Posterior vena cava (tissue), 2 donors: ENCODE measurements at regions not wholly inside any gene's neighbourhood (a gene's known extent, or its start where the extent isn't known, plus 50 kb on each side); places are given as distances from the start of the nearest gene placed in this dataset.

Experiments
- DNase-seq: peaks from one replicate; pipeline ENCODE4 v3.0.0-alpha.2; 2020; ENCODE audit warnings: low spot score
- intact Hi-C, 2 donors: fragments of 100-400 bp; cut with DNase I; formaldehyde crosslinking; loops; one replicate each; pipeline versions ENCODE4 v1.14.1 to v1.14.2; 2022 to 2023
- donor health status: DM: yes; HTN: yes; CAD: no.
- donor health status: DM: yes; HTN: yes; CAD: no.

GRCh38 chr16:64493709-64494108 lies 628.2 kb downstream of the CDH11 start:
- no peak for DNase-seq
- intact Hi-C loops: no loop called here

GRCh38 chr16:64489449-64489848 lies 632.4 kb downstream of the CDH11 start:
- intact Hi-C loops: no loop called here
- DNase-seq: no peak

GRCh38 chr16:64486561-64486960 lies 635.3 kb downstream of the CDH11 start:
- intact Hi-C loops: no loop called here
- DNase-seq: no peak

DNA sequence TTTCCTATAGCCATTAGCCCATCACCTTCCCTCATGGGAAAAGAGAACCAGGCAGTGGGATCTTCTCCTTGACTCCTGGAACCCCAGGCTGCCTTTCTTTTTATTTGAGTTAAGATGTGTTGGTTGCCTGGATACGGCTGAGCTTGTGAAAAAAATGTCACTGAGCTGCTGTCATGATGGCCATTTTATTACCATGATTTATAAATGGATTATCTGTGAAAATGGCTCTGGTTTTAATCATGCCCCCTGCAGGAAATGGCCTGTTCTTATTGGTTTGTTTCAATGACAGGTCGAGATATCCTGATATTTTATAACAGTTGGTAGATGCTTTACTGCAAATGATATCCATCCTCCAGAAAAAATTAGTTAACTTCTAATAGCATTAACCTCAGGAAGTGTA lies 640.4 kb downstream of the CDH11 start:
- intact Hi-C loops: no loop called here

GRCh38 chr16:64478252-64478906 lies 643.5 kb downstream of the CDH11 start:
- intact Hi-C loops: no loop called here
- DNase-seq: no peak

More for the DNA sequence above, 640.4 kb downstream of the CDH11 start:
- DNase-seq: no peak

DNA sequence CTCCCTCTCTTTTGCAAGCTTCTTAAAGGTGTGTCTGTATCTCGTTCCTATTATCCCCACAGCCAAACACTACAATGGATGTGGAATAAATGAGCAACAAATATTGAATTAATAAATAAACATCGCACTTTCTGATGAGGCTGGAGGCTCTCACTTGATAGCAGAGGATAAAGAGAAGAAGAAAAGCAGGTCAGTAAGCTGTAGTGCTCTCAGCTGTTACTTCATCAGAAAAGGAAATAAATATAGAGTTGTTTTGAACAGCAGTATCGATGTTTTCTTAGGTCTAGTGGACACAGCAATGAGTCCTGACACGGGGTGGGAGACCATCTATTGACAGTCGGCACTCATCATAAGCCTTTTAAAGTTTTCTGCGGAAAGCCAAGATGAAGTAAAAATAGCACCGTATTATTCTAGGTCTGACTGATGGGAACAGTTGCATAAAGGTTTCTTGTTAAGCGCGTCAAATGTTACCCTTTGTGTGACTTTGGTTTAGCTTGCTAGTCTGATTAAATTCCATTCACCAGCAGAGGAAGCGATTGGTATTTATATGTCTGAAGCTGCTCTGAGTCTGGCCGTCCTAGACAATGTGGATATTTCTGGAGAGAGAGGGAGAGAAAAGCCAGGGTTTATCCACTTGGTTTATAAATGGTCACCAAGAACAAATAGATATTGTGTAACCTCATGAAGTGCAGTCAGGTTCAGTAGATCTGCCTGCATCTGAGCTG lies 646.1 kb downstream of the CDH11 start:
- DNase-seq: no peak
- intact Hi-C loops: no loop called here

GRCh38 chr16:64470916-64471315 lies 650.9 kb downstream of the CDH11 start:
- intact Hi-C loops: no loop called here
- DNase-seq: no peak

DNA sequence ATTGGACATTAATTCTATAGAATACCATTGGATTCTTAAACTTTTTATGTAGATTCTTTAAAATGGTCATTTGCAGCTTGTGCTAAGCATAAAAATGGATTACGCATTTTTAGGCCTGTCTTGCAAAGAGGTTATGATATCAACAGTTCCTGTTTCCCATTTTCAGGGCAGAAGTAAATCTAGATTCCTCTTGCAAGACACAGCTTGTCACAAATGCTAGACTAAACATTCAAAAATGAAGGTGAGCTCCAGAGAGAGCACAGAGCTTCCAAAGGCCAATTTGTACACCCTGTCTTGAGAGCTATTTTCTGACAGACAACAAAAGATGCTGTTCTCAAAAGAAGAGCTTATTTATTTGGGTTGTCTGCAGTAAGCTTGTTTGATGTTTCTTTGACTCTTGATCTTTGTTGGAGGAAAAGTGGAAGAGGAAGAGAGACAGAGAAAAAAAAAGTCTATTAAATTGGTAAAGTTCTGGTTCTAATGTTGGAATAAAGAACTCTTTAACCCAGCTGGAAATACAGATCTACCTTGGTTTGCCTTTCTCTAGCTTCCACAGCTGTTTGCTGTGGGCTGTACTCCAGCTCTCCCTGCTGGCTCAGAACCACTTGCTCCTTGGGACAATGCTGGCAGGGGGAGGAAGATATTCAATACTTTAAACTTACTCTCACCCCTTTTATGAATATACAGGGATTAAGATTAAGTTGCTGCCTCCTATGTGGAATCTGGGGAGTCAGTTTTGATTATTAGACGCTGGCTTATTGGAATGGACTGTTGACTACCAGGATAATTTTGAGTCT lies 651.8 kb downstream of the CDH11 start:
- no peak for DNase-seq
- intact Hi-C loops: no loop called here

GRCh38 chr16:64469351-64469750 lies 652.5 kb downstream of the CDH11 start:
- intact Hi-C loops: no loop called here
- DNase-seq: no peak

GRCh38 chr16:64468515-64469090 lies 653.3 kb downstream of the CDH11 start:
- intact Hi-C loops: no loop called here

DNA sequence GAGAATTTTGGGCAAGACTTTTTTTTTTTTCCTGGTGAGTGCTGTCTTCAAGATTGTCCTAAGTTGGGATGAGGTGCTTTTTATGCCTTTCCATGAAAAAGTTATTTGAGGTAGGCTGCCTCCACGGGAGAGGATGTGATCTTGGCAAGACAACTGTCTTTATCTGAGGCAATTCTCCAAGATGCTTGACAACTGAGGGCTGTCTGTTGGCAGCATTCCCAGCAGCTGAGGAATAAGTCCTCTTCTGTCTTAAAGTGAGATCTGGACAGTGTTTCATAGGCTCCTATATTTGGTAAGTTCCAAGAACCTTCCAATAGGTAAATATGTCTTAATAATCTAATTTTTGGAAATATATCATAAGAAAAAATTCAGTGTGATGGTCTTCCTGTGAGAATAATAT lies 662.0 kb downstream of the CDH11 start:
- DNase-seq: no peak
- intact Hi-C loops: no loop called here

More at GRCh38 chr16:64468515-64469090, 653.3 kb downstream of the CDH11 start:
- no peak for DNase-seq

GRCh38 chr16:64459402-64459801 lies 662.5 kb downstream of the CDH11 start:
- no peak for DNase-seq

DNA sequence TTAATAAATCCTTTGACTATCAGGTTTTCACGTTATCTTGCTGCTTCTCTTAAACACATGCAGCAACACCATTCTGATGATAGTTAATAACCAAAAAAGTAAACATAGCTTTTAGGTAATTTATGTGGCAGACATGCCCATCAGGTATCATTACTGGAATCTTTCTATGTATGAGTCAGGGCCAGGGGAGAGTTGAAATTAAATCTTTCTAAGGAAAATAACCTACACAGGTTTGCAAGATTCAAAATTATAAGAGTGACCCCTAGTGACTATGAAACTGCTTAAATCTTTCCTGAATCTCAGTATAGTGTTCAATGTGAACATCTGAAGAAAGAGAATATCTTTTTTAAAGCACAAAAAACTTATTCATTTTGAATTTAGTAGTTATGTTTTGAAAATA lies 666.6 kb downstream of the CDH11 start:
- DNase-seq: no peak
- intact Hi-C loops: no loop called here

More at GRCh38 chr16:64459402-64459801, 662.5 kb downstream of the CDH11 start:
- intact Hi-C loops: no loop called here

- intact Hi-C loops: no loop called here
- no peak for DNase-seq
Observed at GRCh38 chr16:64453646-64454045, 668.2 kb downstream of the CDH11 start.

- intact Hi-C loops: no loop called here
- DNase-seq: no peak
Observed at GRCh38 chr16:64452446-64452845, 669.4 kb downstream of the CDH11 start.

DNA sequence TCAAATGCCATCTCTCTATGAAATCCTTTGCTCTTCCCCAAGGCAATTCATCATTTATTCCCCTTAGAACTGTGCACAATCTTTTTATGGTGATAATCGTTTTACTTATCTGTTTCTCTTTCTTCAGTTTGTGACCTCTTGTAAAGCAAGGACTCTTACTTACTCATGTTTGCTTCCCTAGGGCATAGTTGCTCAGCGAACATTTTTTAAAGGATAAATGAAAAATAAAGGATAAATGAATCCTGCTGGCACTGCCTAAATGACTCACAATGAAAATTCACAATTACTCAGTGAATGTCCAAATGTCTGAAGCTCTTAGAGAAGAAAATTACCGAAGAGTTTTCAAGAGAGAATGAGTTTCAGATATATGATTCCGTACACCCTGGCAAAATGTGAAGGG lies 671.7 kb downstream of the CDH11 start:
- intact Hi-C loops: no loop called here
- DNase-seq: no peak

DNA sequence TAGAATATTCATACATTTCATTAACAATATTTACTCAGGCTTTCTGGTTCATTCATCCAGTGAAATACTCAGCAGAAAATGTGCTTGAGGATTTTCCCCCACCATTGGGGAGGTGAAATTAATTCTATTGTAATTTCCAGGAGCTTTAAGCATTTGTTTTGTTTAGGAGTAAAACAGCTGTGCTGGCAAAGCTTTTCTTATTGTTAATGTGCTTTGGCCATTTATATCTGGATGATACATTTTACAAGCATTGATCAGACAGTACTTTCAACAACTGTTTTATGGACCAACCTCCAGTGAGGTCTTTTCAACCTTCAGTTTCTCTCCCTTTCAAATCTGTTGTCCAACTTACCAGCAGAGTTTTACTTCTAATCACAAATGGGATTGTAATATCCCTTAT lies 672.4 kb downstream of the CDH11 start:
- no peak for DNase-seq
- intact Hi-C loops: no loop called here

- no peak for DNase-seq
- intact Hi-C loops: no loop called here
Observed at GRCh38 chr16:64445649-64446048, 676.2 kb downstream of the CDH11 start.

DNA sequence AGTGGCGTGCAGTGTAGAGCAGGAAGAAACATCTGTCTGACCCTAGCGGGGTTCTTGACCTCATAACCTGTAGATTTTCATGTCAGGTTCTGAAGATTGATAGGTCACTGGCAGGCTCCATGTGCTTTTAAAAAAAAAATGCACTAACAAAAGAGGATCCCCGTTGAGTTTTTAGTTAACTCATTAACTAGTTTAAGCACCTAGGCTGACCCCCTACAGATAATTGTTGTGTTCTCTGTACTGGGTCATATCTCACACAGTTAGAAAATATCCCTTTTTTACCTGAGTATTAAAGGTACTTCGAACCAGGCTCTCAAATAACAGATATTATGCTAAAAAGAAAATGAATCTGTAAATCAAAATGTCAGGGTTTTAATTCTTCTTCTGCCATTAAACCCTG lies 676.6 kb downstream of the CDH11 start:
- intact Hi-C loops: no loop called here
- DNase-seq: no peak

DNA sequence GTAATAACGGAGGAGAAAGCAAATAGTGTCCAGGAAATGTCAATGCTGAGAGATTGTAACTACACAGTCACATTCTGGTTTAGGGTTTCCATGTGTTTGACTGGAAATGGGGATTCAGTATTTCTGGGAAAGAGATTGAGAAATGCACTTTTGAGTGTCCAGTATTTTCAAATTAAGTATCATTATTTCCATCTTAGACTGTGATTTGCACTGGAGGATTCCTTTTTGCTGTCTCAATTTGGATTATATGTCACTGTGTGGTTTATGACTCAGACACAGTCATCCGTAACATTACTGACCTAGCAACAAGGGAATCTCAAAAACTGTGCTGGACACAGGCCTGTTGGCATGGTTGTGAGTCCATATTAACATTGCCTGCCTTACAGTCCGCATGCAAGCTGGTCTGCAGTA lies 681.4 kb downstream of the CDH11 start:
- DNase-seq: peak; percentile 81
- intact Hi-C loops: no loop called here
